H1 (cell line): ENCODE measurements at regions not wholly inside any gene's neighbourhood (a gene's known extent, or its start where the extent isn't known, plus 50 kb on each side); places are given as distances from the start of the nearest gene placed in this dataset.

Experiments
- CTCF ChIA-PET: fragments of 300-600 bp; sonication (Branson Sonifier 250); formaldehyde crosslinking; loops from one replicate; lab custom pipeline; 2021; ENCODE audit not compliant: partially characterized antibody; lab: Charles Lee
- POLR2A ChIA-PET: fragments of 300-600 bp; sonication (Branson Sonifier 250); formaldehyde crosslinking; loops from one replicate; lab custom pipeline; 2021; ENCODE audit warnings: inconsistent platforms; ENCODE audit not compliant: partially characterized antibody; lab: Charles Lee
- DNase-seq, 2 experiments: peaks; one replicate each; pipeline versions ENCODE4 v3.0.0 to v3.0.0-alpha.2; 2010 to 2022; ENCODE audit warnings: low spot score in 2 of 2, low read depth in 1 of 2, mixed read lengths in 1 of 2
- FAIRE-seq: peaks from 2 replicates; lab custom pipeline; 2011; peaks lifted over from hg19 to GRCh38; lab: Jason Lieb, UNC
- H2AFZ ChIP-seq: 2 replicates; pipeline ENCODE4 v1.8.1; 2012; ENCODE audit warnings: low read length, inconsistent platforms
- H2AK5ac ChIP-seq: 2 replicates; pipeline ENCODE4 v1.6.1; 2013; ENCODE audit warnings: low read depth, low read length
- H2BK120ac ChIP-seq: replicated peaks from 2 replicates; pipeline ENCODE3; 2013; ENCODE audit warnings: low read depth, low read length, inconsistent platforms
- H2BK12ac ChIP-seq: 2 replicates; pipeline ENCODE4 v1.6.1; 2013; ENCODE audit warnings: low read depth, low read length
- H2BK15ac ChIP-seq: 2 replicates; pipeline ENCODE4 v1.6.1; 2013; ENCODE audit warnings: low read length
- H2BK20ac ChIP-seq: 2 replicates; pipeline ENCODE4 v1.6.1; 2013; ENCODE audit warnings: low read length
- H2BK5ac ChIP-seq: 2 replicates; pipeline ENCODE4 v1.6.1; 2013; ENCODE audit warnings: low read depth, low read length
- H3K14ac ChIP-seq: 2 replicates; pipeline ENCODE4 v1.6.1; 2013; ENCODE audit warnings: inconsistent platforms; ENCODE audit not compliant: insufficient read length
- H3K18ac ChIP-seq: 2 replicates; pipeline ENCODE4 v1.6.1; 2013; ENCODE audit warnings: low read length; ENCODE audit errors: extremely low read depth
- H3K23ac ChIP-seq: 2 replicates; pipeline ENCODE4 v1.6.1; 2013; ENCODE audit warnings: inconsistent platforms; ENCODE audit not compliant: insufficient read length
- H3K23me2 ChIP-seq: 2 replicates; pipeline ENCODE4 v1.6.1; 2013; ENCODE audit warnings: low read depth, low read length
- H3K27ac ChIP-seq: 2 replicates; pipeline ENCODE4 v1.6.1; 2011; ENCODE audit warnings: low read depth, low read length, inconsistent platforms
- H3K27me3 ChIP-seq, 4 experiments: replicated peaks in 1 of 4; 1 replicate in 1 of 4; 2 replicates in 3 of 4; pipeline versions ENCODE4 v1.6.1 to v1.8.1; 2011 to 2013; ENCODE audit warnings: low read length in 3 of 4, mild to moderate bottlenecking in 3 of 4, inconsistent platforms in 2 of 4, mixed read lengths in 2 of 4, moderate library complexity in 1 of 4; ENCODE audit not compliant: control insufficient read depth in 3 of 4, insufficient read depth in 3 of 4; ENCODE audit errors: extremely low read depth in 1 of 4
- H3K36me3 ChIP-seq, 4 experiments: 2 replicates each; pipeline versions ENCODE4 v1.6.1 to v1.8.1; 2011 to 2013; ENCODE audit warnings: mild to moderate bottlenecking in 4 of 4, low read length in 3 of 4, moderate library complexity in 2 of 4, control low read depth in 1 of 4, inconsistent platforms in 1 of 4; ENCODE audit not compliant: insufficient read depth in 4 of 4, control insufficient read depth in 2 of 4
- H3K4ac ChIP-seq: replicated peaks from 2 replicates; pipeline ENCODE3; 2013; ENCODE audit warnings: low read length, low read depth, mixed read lengths, inconsistent platforms; ENCODE audit not compliant: insufficient read length
- H3K4me1 ChIP-seq, 4 experiments: replicated peaks in 1 of 4; 1 replicate in 1 of 4; 2 replicates in 3 of 4; pipeline versions ENCODE4 v1.6.1 to v1.8.1; 2011 to 2013; ENCODE audit warnings: low read length in 3 of 4, inconsistent platforms in 2 of 4, mixed read lengths in 1 of 4; ENCODE audit not compliant: insufficient read depth in 4 of 4, control insufficient read depth in 3 of 4
- H3K4me2 ChIP-seq, 2 experiments: 2 replicates each; pipeline versions ENCODE4 v1.6.1 to v1.8.1; 2011 to 2013; ENCODE audit warnings: low read depth in 2 of 2, low read length in 2 of 2, control low read depth in 1 of 2, inconsistent platforms in 1 of 2, mild to moderate bottlenecking in 1 of 2; ENCODE audit not compliant: insufficient read depth in 1 of 2
- H3K4me3 ChIP-seq, 4 experiments: fragments of 200-600, 300-600 bp in 1 of 4; sonication (generic), shearing (Covaris generic), sonication (Bioruptor Twin) in 1 of 4; 2 replicates each; pipeline versions ENCODE4 v1.5.1 to v1.8.1; 2011 to 2016; ENCODE audit warnings: low read length in 4 of 4, low read depth in 3 of 4, control low read depth in 2 of 4, inconsistent platforms in 2 of 4, mild to moderate bottlenecking in 2 of 4, mixed read lengths in 1 of 4, moderate library complexity in 1 of 4; ENCODE audit not compliant: insufficient read depth in 2 of 4; ENCODE audit errors: extremely low read depth in 1 of 4
- H3K56ac ChIP-seq: replicated peaks from 2 replicates; pipeline ENCODE3; 2013; ENCODE audit warnings: low read depth, mild to moderate bottlenecking, mixed read lengths, low read length, inconsistent platforms; ENCODE audit not compliant: insufficient read length
- H3K79me1 ChIP-seq: 2 replicates; pipeline ENCODE4 v1.6.1; 2013; ENCODE audit warnings: low read depth, low read length, control low read depth
- H3K79me2 ChIP-seq, 2 experiments: 2 replicates each; pipeline versions ENCODE4 v1.6.1 to v1.8.1; 2012 to 2013; ENCODE audit warnings: low read length in 2 of 2, mild to moderate bottlenecking in 2 of 2, inconsistent platforms in 1 of 2; ENCODE audit not compliant: insufficient read depth in 2 of 2, control insufficient read depth in 1 of 2
- H3K9ac ChIP-seq, 4 experiments: replicated peaks in 1 of 4; 1 replicate in 1 of 4; 2 replicates in 3 of 4; pipeline versions ENCODE4 v1.6.1 to v1.8.1; 2011 to 2013; ENCODE audit warnings: low read depth in 3 of 4, low read length in 3 of 4, control low read depth in 2 of 4, mild to moderate bottlenecking in 2 of 4, moderate library complexity in 2 of 4, inconsistent platforms in 1 of 4; ENCODE audit errors: extremely low read depth in 1 of 4
- H3K9me3 ChIP-seq, 2 experiments: 2 replicates each; pipeline versions ENCODE4 v1.6.1 to v1.8.1; 2012 to 2013; ENCODE audit warnings: mild to moderate bottlenecking in 2 of 2, moderate library complexity in 2 of 2, control low read depth in 1 of 2, inconsistent platforms in 1 of 2, low read depth in 1 of 2, low read length in 1 of 2, mixed read lengths in 1 of 2; ENCODE audit not compliant: insufficient read depth in 2 of 2
- H4K20me1 ChIP-seq, 2 experiments: replicated peaks in 1 of 2; 2 replicates each; pipeline versions ENCODE3 to v1.8.1; 2011 to 2013; ENCODE audit warnings: inconsistent platforms in 2 of 2, low read length in 2 of 2, mild to moderate bottlenecking in 1 of 2; ENCODE audit not compliant: insufficient read depth in 2 of 2, control insufficient read depth in 1 of 2
- H4K5ac ChIP-seq: 2 replicates; pipeline ENCODE4 v1.6.1; 2013; ENCODE audit warnings: low read length, low read depth, mixed read lengths, inconsistent platforms; ENCODE audit not compliant: insufficient read length
- H4K8ac ChIP-seq: 2 replicates; pipeline ENCODE4 v1.8.0; 2013; ENCODE audit warnings: mild to moderate bottlenecking, moderate library complexity, low read length, inconsistent platforms; ENCODE audit not compliant: insufficient read depth; ENCODE audit errors: extremely low read depth
- H4K91ac ChIP-seq: replicated peaks from 2 replicates; pipeline ENCODE3; 2013; ENCODE audit warnings: low read length, mixed read lengths, inconsistent platforms; ENCODE audit not compliant: insufficient read length
- ASH2L ChIP-seq: fragments of 200-600, 300-600 bp; sonication (generic); IDR thresholded peaks from one replicate; pipeline ENCODE4 v1.7.1; 2017; ENCODE audit warnings: low read length
- BACH1 ChIP-seq: IDR thresholded peaks from 2 replicates; pipeline ENCODE4 v1.6.1; 2012; ENCODE audit warnings: low read length, improper control_type of control experiment
- BRCA1 ChIP-seq: IDR thresholded peaks from 2 replicates; pipeline ENCODE4 v1.6.1; 2012; ENCODE audit warnings: low read depth, low read length, improper control_type of control experiment
- CBX5 ChIP-seq: fragments of 300-800, 300-1000 bp; sonication (generic); IDR thresholded peaks from 2 replicates; pipeline ENCODE4 v1.7.1; 2016; ENCODE audit warnings: antibody characterized with exemption, low read length, low read depth
- CHD2 ChIP-seq: IDR thresholded peaks from 2 replicates; pipeline ENCODE4 v1.6.1; 2012; ENCODE audit warnings: low read length, improper control_type of control experiment
- E2F6 ChIP-seq: IDR thresholded peaks from 2 replicates; pipeline ENCODE4 v1.6.1; 2012; ENCODE audit warnings: inconsistent platforms
- FOSL1 ChIP-seq: IDR thresholded peaks from 2 replicates; pipeline ENCODE4 v1.6.1; 2011; ENCODE audit warnings: mild to moderate bottlenecking, low read depth, low read length, moderate library complexity; ENCODE audit not compliant: insufficient read depth
- KDM1A ChIP-seq: fragments of 200-600, 300-600 bp; sonication (generic); IDR thresholded peaks from 2 replicates; pipeline ENCODE4 v1.7.1; 2016; ENCODE audit warnings: mild to moderate bottlenecking, low read length, borderline replicate concordance
- NRF1 ChIP-seq: IDR thresholded peaks from 2 replicates; pipeline ENCODE4 v1.6.1; 2011; ENCODE audit warnings: mild to moderate bottlenecking, low read depth, low read length, improper control_type of control experiment
- PHF8 ChIP-seq: fragments of 200-600 bp; sonication (generic); conservative IDR thresholded peaks from 2 replicates; pipeline ENCODE4 v1.7.1; 2012; ENCODE audit warnings: low read depth, mild to moderate bottlenecking, inconsistent platforms, low read length, moderate library complexity
- SIN3A ChIP-seq, 2 experiments: IDR thresholded peaks in 1 of 2; conservative IDR thresholded peaks in 1 of 2; 2 replicates each; pipeline ENCODE4 v1.6.1; 2011 to 2012; ENCODE audit warnings: low read length in 2 of 2, improper control_type of control experiment in 1 of 2, low read depth in 1 of 2, mild to moderate bottlenecking in 1 of 2
- SP1 ChIP-seq: IDR thresholded peaks from 2 replicates; pipeline ENCODE4 v1.6.1; 2011; ENCODE audit warnings: low read depth, low read length
- TAF1 ChIP-seq: IDR thresholded peaks from 2 replicates; pipeline ENCODE4 v1.6.1; 2011; ENCODE audit warnings: mild to moderate bottlenecking, low read depth, low read length
- WGBS, 2 experiments: shearing (Covaris generic) in 1 of 2; methylation state at CpG; one replicate each; pipeline versions ENCODE4 v1.1.6 to v1.1.7; 2013 to 2015; ENCODE audit warnings: low lambda C conversion rate in 2 of 2, mixed read lengths in 2 of 2, inconsistent platforms in 1 of 2, low coverage in 1 of 2, missing lambda C conversion rate in 1 of 2; ENCODE audit not compliant: insufficient replicate concordance in 2 of 2, insufficient coverage in 1 of 2, insufficient read length in 1 of 2; ENCODE audit errors: extremely low coverage in 1 of 2, missing lambda C conversion rate in 1 of 2; 5-methylcytosine and 5-hydroxymethylcytosine counted together
- TF ChIP-seq, protein P1 (sequence below): IDR thresholded peaks from 2 replicates; pipeline ENCODE4 v1.6.1; 2011; ENCODE audit warnings: low read depth, mild to moderate bottlenecking, low read length; ENCODE audit not compliant: insufficient read depth

- Histone ChIP-seq H3K36me3 (no peaks in the 10 kb centered on the region), H3K14ac (no peak overlapping the region), H2BK120ac (no peak overlapping the region), H3K4me2 (no peak overlapping the region), H3K79me2 (no peaks in the 10 kb centered on the region), H3K56ac (no peak overlapping the region), H4K5ac (no peak overlapping the region), H2AFZ (no peak overlapping the region), H3K4me1 (no peaks in the 10 kb centered on the region), H3K18ac (no peak overlapping the region), H4K91ac (no peak overlapping the region), H4K8ac (no peak overlapping the region), H3K9ac (no peak overlapping the region), H3K27ac (no peak overlapping the region), H2BK12ac (no peak overlapping the region), H3K27me3 (no peaks in the 10 kb centered on the region; a peak in 1 of 7 replicates), H3K23me2 (no peaks in the 10 kb centered on the region), H2BK20ac (no peak overlapping the region), H2BK15ac (no peak overlapping the region), H4K20me1 (no peaks in the 10 kb centered on the region), H3K9me3 (peaks cover 0 to 2% of the 10 kb centered on the region in 2 experiments; a peak in 1 of 4 replicates), H2AK5ac (no peak overlapping the region), H3K4ac (no peak overlapping the region), H3K4me3 (no peak overlapping the region), H3K23ac (no peak overlapping the region), H2BK5ac (no peak overlapping the region), H3K79me1 (no peaks in the 10 kb centered on the region)
- FAIRE-seq (no peak), DNase-seq (no peak)
- WGBS, 2 experiments = 87% methylated on average over 2 of the region's 2 CpGs; no CpG with 5 or more reads in 1 of the 2 experiments
- POLR2A ChIA-PET = no interaction called here
- CTCF ChIA-PET = no interaction called here
- no peak for TF ChIP-seq CBX5
- no peak for TF ChIP-seq NRF1
- no peak for TF ChIP-seq E2F6
- no peak for TF ChIP-seq SP1
- TF ChIP-seq SIN3A (conservative IDR thresholded peaks at IDR 0.05 in 1 of 2, IDR thresholded peaks at IDR 0.05 in 1 of 2; ENCODE audit: low read depth in 1 of 2, low read length in 2 of 2) = no peak
- TF ChIP-seq TAF1 = no peak
- TF ChIP-seq FOSL1 = no peak
- no peak for TF ChIP-seq BACH1
- TF ChIP-seq CHD2 = no peak
- no peak for TF ChIP-seq ASH2L
- no peak for TF ChIP-seq BRCA1
- TF ChIP-seq, protein P1, sequence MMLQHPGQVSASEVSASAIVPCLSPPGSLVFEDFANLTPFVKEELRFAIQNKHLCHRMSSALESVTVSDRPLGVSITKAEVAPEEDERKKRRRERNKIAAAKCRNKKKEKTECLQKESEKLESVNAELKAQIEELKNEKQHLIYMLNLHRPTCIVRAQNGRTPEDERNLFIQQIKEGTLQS = no peak
- TF ChIP-seq KDM1A = no peak
- no peak for TF ChIP-seq PHF8
Observed at GRCh38 chr16:6672507-6672906, 660.1 kb upstream of the RBFOX1 start.
